SU-DHL-6 (cell line): ENCODE measurements at regions not wholly inside any gene's neighbourhood (a gene's known extent, or its start where the extent isn't known, plus 50 kb on each side); places are given as distances from the start of the nearest gene placed in this dataset.

Experiments used
- EZH2phosphoT487 ChIP-seq: fragments of 200-600 bp; sonication (generic), shearing (Covaris generic); conservative IDR thresholded peaks from 2 replicates; pipeline ENCODE4 v1.6.1; 2018; ENCODE audit warnings: mild to moderate bottlenecking, antibody characterized with exemption, low read length, moderate library complexity, mixed read lengths
- TF ChIP-seq, protein P1 (sequence below): fragments of 200-600 bp; sonication (generic); IDR thresholded peaks from one replicate; pipeline ENCODE4 v1.5.1; 2017; ENCODE audit warnings: antibody characterized with exemption, mild to moderate bottlenecking, low read length, moderate library complexity; ENCODE audit not compliant: insufficient read depth, poor library complexity, severe bottlenecking

DNA sequence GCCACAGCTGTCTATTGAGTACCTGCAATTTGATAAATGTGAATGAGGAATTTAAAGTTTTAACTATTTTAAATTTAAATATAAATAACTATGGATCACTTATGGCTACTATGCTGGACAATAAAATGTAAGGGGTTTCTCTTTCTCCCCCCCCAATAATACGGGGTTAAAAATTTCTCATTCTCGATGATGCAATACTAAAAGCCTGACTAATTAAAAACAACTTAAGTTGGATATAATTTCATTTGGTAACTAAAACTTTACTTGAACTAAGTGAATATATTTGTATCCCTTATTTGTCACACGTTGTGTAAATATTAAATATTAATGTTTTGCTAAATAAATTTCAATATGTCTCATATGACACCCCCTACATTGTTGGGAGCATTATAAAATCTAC is 297.3 kb downstream of the GRB14 start:
- TF ChIP-seq, protein P1, sequence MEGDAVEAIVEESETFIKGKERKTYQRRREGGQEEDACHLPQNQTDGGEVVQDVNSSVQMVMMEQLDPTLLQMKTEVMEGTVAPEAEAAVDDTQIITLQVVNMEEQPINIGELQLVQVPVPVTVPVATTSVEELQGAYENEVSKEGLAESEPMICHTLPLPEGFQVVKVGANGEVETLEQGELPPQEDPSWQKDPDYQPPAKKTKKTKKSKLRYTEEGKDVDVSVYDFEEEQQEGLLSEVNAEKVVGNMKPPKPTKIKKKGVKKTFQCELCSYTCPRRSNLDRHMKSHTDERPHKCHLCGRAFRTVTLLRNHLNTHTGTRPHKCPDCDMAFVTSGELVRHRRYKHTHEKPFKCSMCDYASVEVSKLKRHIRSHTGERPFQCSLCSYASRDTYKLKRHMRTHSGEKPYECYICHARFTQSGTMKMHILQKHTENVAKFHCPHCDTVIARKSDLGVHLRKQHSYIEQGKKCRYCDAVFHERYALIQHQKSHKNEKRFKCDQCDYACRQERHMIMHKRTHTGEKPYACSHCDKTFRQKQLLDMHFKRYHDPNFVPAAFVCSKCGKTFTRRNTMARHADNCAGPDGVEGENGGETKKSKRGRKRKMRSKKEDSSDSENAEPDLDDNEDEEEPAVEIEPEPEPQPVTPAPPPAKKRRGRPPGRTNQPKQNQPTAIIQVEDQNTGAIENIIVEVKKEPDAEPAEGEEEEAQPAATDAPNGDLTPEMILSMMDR = no peak
- no peak for TF ChIP-seq EZH2phosphoT487
